Naive thymus-derived CD8-positive, alpha-beta T cell (primary cell): ENCODE measurements at regions not wholly inside any gene's neighbourhood (a gene's known extent, or its start where the extent isn't known, plus 50 kb on each side); places are given as distances from the start of the nearest gene placed in this dataset.

Source experiments
- ATAC-seq, 2 donors: fragments of 150-1000 bp; cut with Tn5 transposase in 1 of 2; sonication (Bioruptor Pico), chemical (Tn5 transposase) in 1 of 2; 1 replicate in 1 of 2; 2 replicates in 1 of 2; pipeline ENCODE4 v1.10.0; 2021; ENCODE audit warnings: mild to moderate bottlenecking in 2 of 2, moderate library complexity in 2 of 2
- POLR2A ChIA-PET: fragments of 350-600 bp; sonication (Branson Sonifier 250); formaldehyde crosslinking; loops from one replicate; lab custom pipeline; 2021; ENCODE audit warnings: antibody characterized with exemption; lab: Charles Lee
- DNase-seq, 10 donors: peaks; one replicate each; pipeline versions ENCODE4 v3.0.0 to v3.0.0-alpha.2; 2020 to 2022
- H3K27ac Mint-ChIP-seq, 10 donors: one replicate each; pipeline ENCODE4 v1.8.0; 2020 to 2022; ENCODE audit warnings: mild to moderate bottlenecking in 10 of 10, mixed read lengths in 10 of 10, moderate library complexity in 4 of 10, inconsistent platforms in 1 of 10
- H3K27me3 Mint-ChIP-seq, 5 donors: one replicate each; pipeline ENCODE4 v1.8.0; 2021 to 2022; ENCODE audit warnings: mixed read lengths in 5 of 5
- H3K36me3 Mint-ChIP-seq, 3 donors: one replicate each; pipeline ENCODE4 v1.8.0; 2020 to 2022; ENCODE audit warnings: mixed read lengths in 3 of 3, mild to moderate bottlenecking in 2 of 3, inconsistent platforms in 1 of 3
- H3K4me1 Mint-ChIP-seq, 4 donors: one replicate each; pipeline ENCODE4 v1.8.0; 2021 to 2022; ENCODE audit warnings: mixed read lengths in 4 of 4
- H3K4me3 Mint-ChIP-seq, 10 donors: one replicate each; pipeline ENCODE4 v1.8.0; 2020 to 2022; ENCODE audit warnings: mild to moderate bottlenecking in 10 of 10, mixed read lengths in 10 of 10, moderate library complexity in 6 of 10, inconsistent platforms in 1 of 10
- H3K9me3 Mint-ChIP-seq, 9 donors: one replicate each; pipeline ENCODE4 v1.8.0; 2020 to 2022; ENCODE audit warnings: mixed read lengths in 9 of 9, mild to moderate bottlenecking in 3 of 9, inconsistent platforms in 1 of 9, moderate library complexity in 1 of 9

- ATAC-seq (no peak), DNase-seq (no peak)
- H3K27ac Mint-ChIP-seq: no peak overlapping the region
- no peaks in the 10 kb centered on the region for H3K4me1 Mint-ChIP-seq
- POLR2A ChIA-PET: no interaction called here
- peaks cover 2 to 8% (median 6%) of the 10 kb centered on the region in 5 donors for H3K27me3 Mint-ChIP-seq
- H3K4me3 Mint-ChIP-seq: no peak overlapping the region
- H3K36me3 Mint-ChIP-seq: peaks cover 0 to 36% (median 6%) of the 10 kb centered on the region in 3 donors
- peaks cover 12 to 53% (median 26%) of the 10 kb centered on the region in 9 donors for H3K9me3 Mint-ChIP-seq
Measured at GRCh38 chr1:215507119-215507518, 60.0 kb upstream of the KCTD3 start.

GRCh38 chr1:215508311-215508710 is 58.8 kb upstream of the KCTD3 start:
- H3K27me3 Mint-ChIP-seq: peaks cover 0 to 3% (median 0%) of the 10 kb centered on the region in 5 donors
- POLR2A ChIA-PET: no interaction called here
- no peak for ATAC-seq

More at GRCh38 chr1:215508311-215508710, 58.8 kb upstream of the KCTD3 start:
- Mint-ChIP-seq H3K36me3 (peaks cover 0 to 36% (median 6%) of the 10 kb centered on the region in 3 donors), H3K9me3 (peaks cover 14 to 57% (median 28%) of the 10 kb centered on the region in 9 donors), H3K4me3 (no peak overlapping the region), H3K4me1 (no peaks in the 10 kb centered on the region), H3K27ac (no peak overlapping the region)
- no peak for DNase-seq
